Tibial nerve (tissue), 4 donors: ENCODE measurements at regions not wholly inside any gene's neighbourhood (a gene's known extent, or its start where the extent isn't known, plus 50 kb on each side); places are given as distances from the start of the nearest gene placed in this dataset.

Experiments
- CTCF ChIP-seq, 5 experiments: fragments of 200-600 bp in 3 of 5; fragments of 450-650 bp in 2 of 5; sonication (generic) in 3 of 5; IDR thresholded peaks; one replicate each; pipeline ENCODE4 v1.5.1; 2016 to 2019; ENCODE audit warnings: antibody characterized with exemption in 5 of 5, mild to moderate bottlenecking in 3 of 5, moderate library complexity in 2 of 5
- EP300 ChIP-seq, 2 donors: sonication (generic); formaldehyde crosslinking; IDR thresholded peaks; one replicate each; pipeline ENCODE4 v1.6.1; 2017; ENCODE audit warnings: antibody characterized with exemption in 2 of 2, mild to moderate bottlenecking in 1 of 2
- POLR2A ChIP-seq, 2 donors: fragments of 450-650 bp; IDR thresholded peaks; one replicate each; pipeline ENCODE4 v1.6.1; 2017; ENCODE audit warnings: antibody characterized with exemption in 2 of 2, mild to moderate bottlenecking in 2 of 2, moderate library complexity in 2 of 2

GRCh38 chr3:194755671-194756459 is 70.2 kb downstream of the FAM43A start:
- TF ChIP-seq CTCF (IDR thresholded peaks at IDR 0.05) (no peak), POLR2A (IDR thresholded peaks at IDR 0.05) (no peak), EP300 (IDR thresholded peaks at IDR 0.05) (no peak)
